Neural progenitor cell (in vitro differentiated cells): ENCODE measurements at regions not wholly inside any gene's neighbourhood (a gene's known extent, or its start where the extent isn't known, plus 50 kb on each side); places are given as distances from the start of the nearest gene placed in this dataset.

Source experiments
- DNase-seq: peaks from one replicate; pipeline ENCODE4 v3.0.0-alpha.2; 2016; ENCODE audit warnings: low spot score
- H2AFZ ChIP-seq: fragments of 200-600 bp; sonication (generic); replicated peaks from 2 replicates; pipeline ENCODE4 v1.6.1; 2016; ENCODE audit warnings: antibody characterized with exemption
- H3F3A ChIP-seq: fragments of 200-600 bp; sonication (generic); 2 replicates; pipeline ENCODE4 v1.6.1; 2016; ENCODE audit warnings: antibody characterized with exemption, low read depth
- H3K27ac ChIP-seq: fragments of 200-600 bp; sonication (generic); 2 replicates; pipeline ENCODE4 v1.5.1; 2016; ENCODE audit warnings: mild to moderate bottlenecking
- H3K27me3 ChIP-seq: fragments of 200-600 bp; sonication (generic); 2 replicates; pipeline ENCODE4 v1.6.1; 2016; ENCODE audit warnings: mild to moderate bottlenecking, moderate library complexity
- H3K36me3 ChIP-seq: fragments of 200-600 bp; sonication (generic); 2 replicates; pipeline ENCODE4 v1.5.1; 2016
- H3K4me1 ChIP-seq: fragments of 200-600 bp; sonication (generic); 2 replicates; pipeline ENCODE4 v1.6.1; 2016; ENCODE audit warnings: mixed run types
- H3K4me2 ChIP-seq: fragments of 200-600 bp; sonication (generic); 2 replicates; pipeline ENCODE4 v1.6.1; 2016
- H3K4me3 ChIP-seq: fragments of 200-600 bp; sonication (generic); 2 replicates; pipeline ENCODE4 v1.5.1; 2016
- H3K79me2 ChIP-seq: fragments of 200-600 bp; sonication (generic); 2 replicates; pipeline ENCODE4 v1.6.1; 2016; ENCODE audit warnings: low read depth
- H3K9ac ChIP-seq: fragments of 200-600 bp; sonication (generic); 2 replicates; pipeline ENCODE4 v1.6.1; 2016
- H3K9me3 ChIP-seq: fragments of 200-600 bp; sonication (generic); 2 replicates; pipeline ENCODE4 v1.5.1; 2016; ENCODE audit warnings: low read depth
- H4K20me1 ChIP-seq: fragments of 200-600 bp; sonication (generic); 2 replicates; pipeline ENCODE4 v1.6.1; 2016; ENCODE audit warnings: low read depth
- H3K27ac Mint-ChIP-seq: 3 replicates; pipeline ENCODE4 v1.8.0; 2021; ENCODE audit warnings: mixed read lengths
- H3K27me3 Mint-ChIP-seq: 2 replicates; pipeline ENCODE4 v1.8.0; 2022; ENCODE audit warnings: low read depth, mild to moderate bottlenecking, inconsistent platforms, moderate library complexity, mixed read lengths; ENCODE audit not compliant: insufficient read depth
- H3K36me3 Mint-ChIP-seq: 3 replicates; pipeline ENCODE4 v1.8.0; 2021; ENCODE audit warnings: mixed read lengths
- H3K4me1 Mint-ChIP-seq: 3 replicates; pipeline ENCODE4 v1.8.0; 2021; ENCODE audit warnings: mixed read lengths
- H3K4me3 Mint-ChIP-seq: 3 replicates; pipeline ENCODE4 v1.8.0; 2021; ENCODE audit warnings: mild to moderate bottlenecking, moderate library complexity, mixed read lengths
- H3K9me3 Mint-ChIP-seq: 3 replicates; pipeline ENCODE4 v1.8.0; 2020; ENCODE audit warnings: mixed read lengths
- CTCF ChIP-seq: fragments of 200-600 bp; sonication (generic); IDR thresholded peaks from 2 replicates; pipeline ENCODE4 v1.5.1; 2017; ENCODE audit warnings: antibody characterized with exemption, mild to moderate bottlenecking
- EZH2 ChIP-seq: fragments of 200-600 bp; sonication (generic); IDR thresholded peaks from 2 replicates; pipeline ENCODE4 v1.6.1; 2017; ENCODE audit warnings: antibody characterized with exemption, mild to moderate bottlenecking, moderate library complexity
- EZH2phosphoT487 ChIP-seq: fragments of 200-600 bp; sonication (generic); IDR thresholded peaks from 2 replicates; pipeline ENCODE4 v1.6.1; 2017; ENCODE audit warnings: antibody characterized with exemption

- H3K36me3 Mint-ChIP-seq = no peaks in the 10 kb centered on the region
- no peaks in the 10 kb centered on the region for H3K4me1 Mint-ChIP-seq
- no peak overlapping the region for H2AFZ ChIP-seq
- no peaks in the 10 kb centered on the region for H3K9me3 Mint-ChIP-seq
- H3K27ac Mint-ChIP-seq = no peak overlapping the region
- H3K79me2 ChIP-seq = no peaks in the 10 kb centered on the region
- no peaks in the 10 kb centered on the region for H3K27me3 ChIP-seq
- H3K4me3 Mint-ChIP-seq = no peak overlapping the region
- no peak overlapping the region for H3K4me3 ChIP-seq
- H3K36me3 ChIP-seq = no peaks in the 10 kb centered on the region
- no peak overlapping the region for H3K27ac ChIP-seq
- H3K4me2 ChIP-seq = no peak overlapping the region
- DNase-seq = no peak
- H4K20me1 ChIP-seq = no peaks in the 10 kb centered on the region
- H3K4me1 ChIP-seq = no peaks in the 10 kb centered on the region
- no peaks in the 10 kb centered on the region for H3K9me3 ChIP-seq
- no peaks in the 10 kb centered on the region for H3K27me3 Mint-ChIP-seq
- TF ChIP-seq EZH2phosphoT487 (no peak), EZH2 (no peak), CTCF (no peak)
- no peaks in the 10 kb centered on the region for H3F3A ChIP-seq
- H3K9ac ChIP-seq = no peak overlapping the region
Measured at GRCh38 chr4:138964716-138965426, 50.7 kb upstream of the NOCT start.

GRCh38 chr4:138963412-138963811 is 52.2 kb upstream of the NOCT start:
- Histone ChIP-seq H3F3A (no peaks in the 10 kb centered on the region), H3K9ac (no peak overlapping the region), H3K27me3 (no peaks in the 10 kb centered on the region), H2AFZ (no peak overlapping the region), H3K27ac (no peak overlapping the region), H3K4me3 (no peak overlapping the region), H3K9me3 (no peaks in the 10 kb centered on the region), H3K4me2 (no peak overlapping the region), H3K4me1 (no peaks in the 10 kb centered on the region), H4K20me1 (no peaks in the 10 kb centered on the region), H3K36me3 (no peaks in the 10 kb centered on the region), H3K79me2 (no peaks in the 10 kb centered on the region)
- TF ChIP-seq EZH2 (no peak), EZH2phosphoT487 (no peak), CTCF (no peak)
- H3K36me3 Mint-ChIP-seq = no peaks in the 10 kb centered on the region
- H3K4me1 Mint-ChIP-seq = no peaks in the 10 kb centered on the region
- H3K4me3 Mint-ChIP-seq = no peak overlapping the region
- DNase-seq = no peak
- no peaks in the 10 kb centered on the region for H3K27me3 Mint-ChIP-seq
- H3K27ac Mint-ChIP-seq = no peak overlapping the region
- H3K9me3 Mint-ChIP-seq = no peaks in the 10 kb centered on the region

GRCh38 chr4:138961664-138962063 is 53.9 kb upstream of the NOCT start:
- H3K4me3 ChIP-seq = no peak overlapping the region
- Mint-ChIP-seq H3K27ac (no peak overlapping the region), H3K27me3 (no peaks in the 10 kb centered on the region), H3K4me3 (no peak overlapping the region), H3K36me3 (no peaks in the 10 kb centered on the region), H3K9me3 (no peaks in the 10 kb centered on the region), H3K4me1 (no peaks in the 10 kb centered on the region)
- no peaks in the 10 kb centered on the region for H3F3A ChIP-seq
- H3K4me1 ChIP-seq = no peaks in the 10 kb centered on the region
- H3K9me3 ChIP-seq = no peaks in the 10 kb centered on the region
- no peak for TF ChIP-seq CTCF
- no peak for TF ChIP-seq EZH2
- TF ChIP-seq EZH2phosphoT487 = no peak
- H3K9ac ChIP-seq = no peak overlapping the region
- no peaks in the 10 kb centered on the region for H3K79me2 ChIP-seq
- no peak overlapping the region for H2AFZ ChIP-seq
- no peaks in the 10 kb centered on the region for H3K36me3 ChIP-seq
- no peak overlapping the region for H3K4me2 ChIP-seq
- H3K27ac ChIP-seq = no peak overlapping the region
- DNase-seq = no peak
- H4K20me1 ChIP-seq = no peaks in the 10 kb centered on the region
- no peaks in the 10 kb centered on the region for H3K27me3 ChIP-seq
